Coronary artery (tissue), 2 donors: ENCODE measurements at regions not wholly inside any gene's neighbourhood (a gene's known extent, or its start where the extent isn't known, plus 50 kb on each side); places are given as distances from the start of the nearest gene placed in this dataset.

Experiments used
- DNase-seq: peaks from one replicate; pipeline ENCODE4 v3.0.0-alpha.2; 2017; ENCODE audit warnings: low spot score
- H3K27ac ChIP-seq, 2 donors: fragments of 200-600 bp; sonication (generic); one replicate each; pipeline ENCODE4 v1.5.1; 2016 to 2019
- H3K4me3 ChIP-seq: fragments of 200-600 bp; sonication (generic); 2 replicates; pipeline ENCODE4 v1.5.1; 2016; ENCODE audit warnings: mild to moderate bottlenecking, moderate library complexity
- TF ChIP-seq, protein P1 (sequence below): fragments of 200-600 bp; sonication (generic); IDR thresholded peaks from one replicate; pipeline ENCODE4 v1.5.1; 2019; ENCODE audit warnings: antibody characterized with exemption

GRCh38 chr1:80646053-80646452 is 1154.7 kb upstream of the ADGRL2 start:
- no peak for DNase-seq
- H3K4me3 ChIP-seq: no peak overlapping the region
- TF ChIP-seq, protein P1, sequence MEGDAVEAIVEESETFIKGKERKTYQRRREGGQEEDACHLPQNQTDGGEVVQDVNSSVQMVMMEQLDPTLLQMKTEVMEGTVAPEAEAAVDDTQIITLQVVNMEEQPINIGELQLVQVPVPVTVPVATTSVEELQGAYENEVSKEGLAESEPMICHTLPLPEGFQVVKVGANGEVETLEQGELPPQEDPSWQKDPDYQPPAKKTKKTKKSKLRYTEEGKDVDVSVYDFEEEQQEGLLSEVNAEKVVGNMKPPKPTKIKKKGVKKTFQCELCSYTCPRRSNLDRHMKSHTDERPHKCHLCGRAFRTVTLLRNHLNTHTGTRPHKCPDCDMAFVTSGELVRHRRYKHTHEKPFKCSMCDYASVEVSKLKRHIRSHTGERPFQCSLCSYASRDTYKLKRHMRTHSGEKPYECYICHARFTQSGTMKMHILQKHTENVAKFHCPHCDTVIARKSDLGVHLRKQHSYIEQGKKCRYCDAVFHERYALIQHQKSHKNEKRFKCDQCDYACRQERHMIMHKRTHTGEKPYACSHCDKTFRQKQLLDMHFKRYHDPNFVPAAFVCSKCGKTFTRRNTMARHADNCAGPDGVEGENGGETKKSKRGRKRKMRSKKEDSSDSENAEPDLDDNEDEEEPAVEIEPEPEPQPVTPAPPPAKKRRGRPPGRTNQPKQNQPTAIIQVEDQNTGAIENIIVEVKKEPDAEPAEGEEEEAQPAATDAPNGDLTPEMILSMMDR: no peak
- H3K27ac ChIP-seq: no peak overlapping the region

DNA sequence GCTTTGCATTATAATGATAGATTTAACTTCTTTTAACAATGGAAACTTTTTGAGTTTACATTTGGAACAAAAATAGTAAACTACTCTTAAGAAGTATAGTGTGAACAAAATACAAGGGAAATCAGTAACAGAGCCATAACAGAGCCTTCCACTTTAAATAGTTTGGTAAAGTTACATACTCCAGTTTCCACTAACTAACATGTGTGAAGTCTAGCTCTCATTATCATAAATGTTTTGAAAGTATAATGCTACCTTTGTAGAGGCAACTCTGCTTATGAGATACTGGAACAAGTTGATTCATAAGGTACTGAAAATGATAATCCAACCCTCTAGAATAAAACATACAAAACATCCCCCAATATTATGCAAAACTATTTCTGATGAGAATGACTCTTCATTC is 1155.1 kb upstream of the ADGRL2 start:
- DNase-seq: no peak
- TF ChIP-seq, protein P1: no peak
- no peak overlapping the region for H3K4me3 ChIP-seq
- no peak overlapping the region for H3K27ac ChIP-seq

GRCh38 chr1:80640978-80641377 is 1159.8 kb upstream of the ADGRL2 start:
- DNase-seq: no peak
- Histone ChIP-seq H3K27ac (no peak overlapping the region), H3K4me3 (no peak overlapping the region)
- TF ChIP-seq, protein P1: no peak

DNA sequence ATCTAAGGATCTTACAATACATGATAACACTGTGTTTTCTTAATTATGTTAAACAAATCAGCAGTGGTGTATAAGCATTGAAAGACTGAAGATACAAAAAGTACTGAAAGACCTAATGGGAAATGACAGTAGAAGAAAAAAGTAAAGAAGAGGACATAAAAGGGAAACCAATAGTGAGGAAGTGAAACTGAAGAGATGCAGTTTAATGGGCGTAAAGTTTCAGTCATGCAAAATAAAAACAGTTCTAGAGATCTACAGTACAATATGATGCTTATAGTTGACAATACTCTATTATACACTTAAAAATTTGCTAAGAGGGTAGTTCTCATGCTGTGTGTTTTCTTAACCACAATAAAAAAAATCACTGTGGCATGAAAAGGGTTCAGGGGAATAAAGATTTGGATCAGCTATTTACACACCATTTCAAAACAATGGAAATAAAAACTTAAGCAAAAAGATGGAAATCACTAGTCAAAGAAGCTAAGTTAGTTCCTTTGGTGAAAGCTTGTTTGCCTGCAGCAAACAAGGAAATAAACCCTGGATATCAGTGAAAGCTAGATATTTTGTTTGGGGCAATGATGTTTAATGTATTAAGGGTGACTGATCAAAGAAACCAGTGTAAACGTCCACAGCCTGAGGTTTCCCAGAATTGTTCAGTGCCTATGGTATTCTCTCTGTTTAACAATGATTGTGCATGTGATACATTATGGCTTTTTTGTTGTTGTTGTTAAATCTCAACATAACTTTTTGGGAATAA is 1160.8 kb upstream of the ADGRL2 start:
- TF ChIP-seq, protein P1: no peak

DNA sequence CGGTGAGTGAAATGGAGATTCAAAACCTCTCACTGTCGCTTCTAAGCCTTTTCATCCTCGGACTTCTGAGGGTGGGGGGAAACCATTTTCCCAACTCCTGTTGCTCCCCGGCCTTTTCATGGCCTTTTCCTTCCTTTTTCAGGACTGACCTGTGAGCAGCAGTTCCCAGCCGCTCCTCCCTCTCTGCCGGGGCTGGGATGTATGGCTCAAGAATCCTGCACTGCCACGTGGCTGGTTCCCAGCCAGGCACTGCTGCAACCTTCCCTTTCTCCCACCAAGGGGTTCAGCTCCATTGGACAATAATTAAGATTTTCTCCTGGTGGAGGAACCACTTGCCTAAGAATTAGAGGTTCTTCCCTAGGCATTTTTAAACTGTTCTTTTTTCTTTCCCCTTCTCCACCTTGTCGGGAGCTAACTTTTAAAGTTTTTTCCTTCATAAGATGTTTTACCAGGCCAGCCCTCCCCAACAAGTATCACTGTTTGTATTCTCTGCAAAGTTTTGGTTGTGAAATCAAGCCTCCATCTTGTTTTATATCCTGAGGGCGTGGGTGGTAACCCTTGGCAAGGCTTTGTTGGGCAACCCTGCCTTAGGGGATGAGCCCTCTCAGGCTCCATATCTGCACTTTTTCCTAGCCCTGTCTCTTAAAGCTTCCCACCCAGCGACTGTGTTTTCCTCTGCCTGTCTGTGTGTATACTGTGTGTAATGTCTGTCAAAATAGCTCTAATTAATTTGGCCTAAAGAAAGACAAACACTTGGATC is 1166.6 kb upstream of the ADGRL2 start:
- TF ChIP-seq, protein P1: no peak
- no peak overlapping the region for H3K4me3 ChIP-seq
- no peak overlapping the region for H3K27ac ChIP-seq
- no peak for DNase-seq

More for the DNA sequence above, 1160.8 kb upstream of the ADGRL2 start:
- DNase-seq: no peak
- Histone ChIP-seq H3K27ac (no peak overlapping the region), H3K4me3 (no peak overlapping the region)

DNA sequence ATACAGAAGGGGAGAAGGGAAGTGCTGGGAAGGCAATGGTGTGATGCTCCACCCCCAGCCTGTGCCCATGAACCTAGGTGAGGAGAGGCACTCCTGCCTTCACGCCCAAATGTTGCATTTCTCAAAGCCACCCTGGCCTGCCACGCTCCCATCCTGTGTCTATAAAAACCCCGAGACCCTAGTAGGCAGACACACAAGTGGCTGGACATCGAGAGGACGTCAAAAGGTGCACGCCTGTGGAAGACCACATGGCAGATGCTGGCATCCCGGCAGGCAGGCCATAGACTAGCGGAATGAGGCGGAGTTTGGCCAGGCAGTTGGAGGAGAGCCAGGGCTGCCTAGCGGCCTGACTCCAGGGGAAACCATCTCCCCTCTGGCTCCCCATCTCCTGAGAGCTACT is 1168.5 kb upstream of the ADGRL2 start:
- no peak overlapping the region for H3K4me3 ChIP-seq
- no peak overlapping the region for H3K27ac ChIP-seq
- TF ChIP-seq, protein P1: no peak
- no peak for DNase-seq
